Fibroblast of the aortic adventitia (primary cell): ENCODE measurements at regions not wholly inside any gene's neighbourhood (a gene's known extent, or its start where the extent isn't known, plus 50 kb on each side); places are given as distances from the start of the nearest gene placed in this dataset.

Source experiments
- DNase-seq: peaks from one replicate; pipeline ENCODE4 v3.0.0-alpha.2; 2010; ENCODE audit warnings: low read depth
- H3K4me3 ChIP-seq: 2 replicates; pipeline ENCODE4 v1.5.1; 2011; ENCODE audit warnings: low read depth, mild to moderate bottlenecking, control low read depth, low read length, moderate library complexity
- CTCF ChIP-seq: IDR thresholded peaks from 2 replicates; pipeline ENCODE4 v1.5.1; 2011; ENCODE audit warnings: mild to moderate bottlenecking, low read length, control low read depth, inconsistent platforms; ENCODE audit not compliant: insufficient read depth

GRCh38 chr4:11019451-11020240 is 335.1 kb upstream of the CLNK start:
- DNase-seq, result no peak
- H3K4me3 ChIP-seq, result no peak overlapping the region
- no peak for TF ChIP-seq CTCF

- DNase-seq, result no peak
- no peak overlapping the region for H3K4me3 ChIP-seq
- TF ChIP-seq CTCF, result no peak
Observed at GRCh38 chr4:11014199-11014598, 329.6 kb upstream of the CLNK start.

- TF ChIP-seq CTCF, result no peak
- H3K4me3 ChIP-seq, result no peak overlapping the region
- no peak for DNase-seq
Observed at GRCh38 chr4:11013094-11013664, 328.6 kb upstream of the CLNK start.

GRCh38 chr4:11011249-11011648 is 326.7 kb upstream of the CLNK start:
- H3K4me3 ChIP-seq, result no peak overlapping the region
- no peak for DNase-seq
- TF ChIP-seq CTCF, result no peak

- no peak for TF ChIP-seq CTCF
- H3K4me3 ChIP-seq, result no peak overlapping the region
- DNase-seq, result no peak
Observed at GRCh38 chr4:11010624-11011023, 326.1 kb upstream of the CLNK start.

GRCh38 chr4:11009281-11009680 is 324.7 kb upstream of the CLNK start:
- H3K4me3 ChIP-seq, result no peak overlapping the region
- no peak for TF ChIP-seq CTCF
- DNase-seq, result no peak

GRCh38 chr4:11005300-11005699 is 320.7 kb upstream of the CLNK start:
- no peak overlapping the region for H3K4me3 ChIP-seq
- no peak for TF ChIP-seq CTCF
- DNase-seq, result no peak
